GM18502 (cell line): ENCODE measurements at regions not wholly inside any gene's neighbourhood (a gene's known extent, or its start where the extent isn't known, plus 50 kb on each side); places are given as distances from the start of the nearest gene placed in this dataset.

Source experiments
- ATAC-seq: cut with Tn5 transposase; IDR thresholded peaks from one replicate; pipeline ENCODE4 v1.9.1; 2021; ENCODE audit warnings: mild to moderate bottlenecking; ENCODE audit not compliant: unreplicated experiment, poor library complexity

DNA sequence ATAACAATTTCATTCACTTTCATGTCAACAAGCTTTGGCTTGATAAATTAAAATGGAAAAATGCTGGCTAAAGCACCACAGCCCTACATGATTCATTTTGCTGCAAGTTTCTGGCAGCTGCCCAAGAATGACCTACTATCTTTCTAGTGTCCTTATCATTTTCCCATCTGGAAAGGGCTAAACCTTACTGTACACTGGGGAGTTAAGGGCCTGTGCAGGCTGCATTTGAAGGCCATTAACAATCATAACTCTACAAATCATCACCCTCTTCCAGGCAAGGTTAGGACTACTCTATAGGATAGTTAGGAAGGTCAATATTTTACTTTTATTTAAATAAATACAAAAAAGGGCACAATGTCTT is 579.7 kb upstream of the ZNF608 start:
- ATAC-seq, result no peak

DNA sequence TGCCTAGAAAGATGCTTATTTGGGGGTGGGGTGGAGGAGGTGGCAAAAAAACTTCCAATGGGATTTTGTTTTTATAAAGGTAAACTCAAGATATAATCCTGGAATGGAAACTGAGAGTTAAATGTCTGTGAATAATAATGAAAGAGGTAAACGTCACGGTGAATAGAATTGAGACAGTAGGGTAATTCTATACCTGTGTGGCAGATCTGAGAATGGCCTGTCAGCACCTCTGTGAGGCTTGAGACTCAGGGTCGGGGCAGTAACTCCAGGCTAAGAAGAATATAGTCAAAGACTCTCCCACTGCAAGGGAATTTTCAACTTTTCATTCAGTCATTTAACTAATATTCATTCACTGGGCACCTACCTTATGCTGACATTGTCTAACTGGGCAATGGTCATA is 581.2 kb upstream of the ZNF608 start:
- no peak for ATAC-seq

DNA sequence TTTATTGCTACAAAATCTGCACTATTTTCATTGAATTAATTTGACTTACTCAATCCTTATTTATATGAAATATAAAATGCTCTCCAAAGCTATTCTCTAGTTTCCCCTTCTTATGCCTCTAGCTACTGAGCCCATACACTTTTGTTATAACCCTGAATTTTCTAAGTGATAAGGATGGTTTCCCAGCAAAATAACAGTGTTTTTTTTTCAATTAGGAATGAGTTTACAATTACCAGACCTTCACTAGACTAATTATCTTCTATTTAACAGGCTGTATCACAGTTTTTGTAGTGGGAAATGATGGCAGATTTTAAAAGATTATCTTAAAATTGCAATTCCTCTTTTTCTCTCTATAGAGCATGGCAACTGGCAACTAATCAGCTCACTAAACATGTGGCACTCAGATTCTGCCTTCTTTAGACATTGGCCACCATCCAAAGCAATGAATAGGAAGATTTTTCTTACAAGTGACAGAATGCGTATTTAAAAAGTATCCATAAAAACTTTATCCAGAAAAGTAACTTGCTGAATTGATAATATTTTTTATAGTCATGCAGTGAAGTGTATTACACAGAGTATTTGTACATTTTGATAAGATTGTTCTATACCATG is 585.7 kb upstream of the ZNF608 start:
- ATAC-seq, result no peak

DNA sequence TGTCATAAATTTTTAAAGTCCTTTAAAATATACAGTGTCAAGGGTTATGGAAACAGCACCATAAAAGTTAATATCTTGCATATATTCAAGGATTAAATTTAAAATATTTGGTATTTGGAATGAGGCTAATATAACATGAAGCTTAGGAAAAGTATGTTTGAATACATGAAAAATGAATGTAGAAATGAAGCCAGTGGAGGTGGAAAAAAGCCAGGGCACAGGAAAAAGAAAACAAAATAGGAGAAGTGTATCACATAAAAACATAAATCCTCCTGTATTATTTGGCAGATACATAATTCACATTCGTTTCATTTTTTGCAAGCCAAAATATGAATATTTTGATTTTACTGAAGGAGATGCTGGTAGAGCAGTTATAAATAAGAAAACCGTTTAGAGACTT is 587.0 kb upstream of the ZNF608 start:
- no peak for ATAC-seq

DNA sequence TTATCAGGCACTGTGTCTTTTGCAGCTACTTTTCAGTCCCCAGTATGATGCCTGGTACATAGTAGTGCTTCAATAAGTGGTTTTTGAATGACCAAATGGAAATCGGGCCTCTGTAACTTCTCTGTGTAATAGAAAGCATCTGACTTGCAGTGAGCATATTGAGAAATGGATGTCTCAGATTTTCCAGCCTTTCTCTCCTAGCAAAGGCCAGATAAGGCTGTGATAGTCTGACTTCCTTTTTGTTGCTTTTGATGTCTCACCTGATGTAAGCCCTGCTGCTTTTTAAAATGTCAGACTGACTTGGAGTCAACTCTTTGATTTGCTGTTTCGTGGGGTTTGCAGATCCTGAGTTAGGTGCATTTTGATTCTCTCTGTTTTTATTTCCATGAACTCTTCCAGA is 590.0 kb upstream of the ZNF608 start:
- no peak for ATAC-seq

- ATAC-seq, result no peak
Observed at GRCh38 chr5:125337294-125337693, 590.9 kb upstream of the ZNF608 start.

GRCh38 chr5:125338440-125339174 is 592.2 kb upstream of the ZNF608 start:
- ATAC-seq, result no peak

GRCh38 chr5:125341436-125341835 is 595.0 kb upstream of the ZNF608 start:
- ATAC-seq, result no peak

DNA sequence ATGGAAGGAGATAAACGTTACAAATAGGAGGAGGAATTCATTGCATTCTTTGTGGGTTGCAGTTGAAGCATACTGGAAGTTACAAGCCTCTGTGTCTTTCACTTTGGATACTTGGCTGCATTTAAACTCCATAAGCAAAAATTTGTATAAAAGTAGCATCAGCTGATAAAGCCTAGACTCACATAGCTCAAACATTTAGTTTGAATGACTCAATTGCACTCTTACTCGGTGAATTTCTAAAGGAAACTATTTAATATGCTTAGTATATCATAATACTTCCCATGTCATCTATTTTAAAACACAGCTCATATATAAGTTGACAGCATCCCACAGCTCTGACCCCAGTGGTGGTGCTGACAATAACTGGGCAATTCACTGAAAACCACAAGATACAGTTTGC is 596.6 kb upstream of the ZNF608 start:
- no peak for ATAC-seq

DNA sequence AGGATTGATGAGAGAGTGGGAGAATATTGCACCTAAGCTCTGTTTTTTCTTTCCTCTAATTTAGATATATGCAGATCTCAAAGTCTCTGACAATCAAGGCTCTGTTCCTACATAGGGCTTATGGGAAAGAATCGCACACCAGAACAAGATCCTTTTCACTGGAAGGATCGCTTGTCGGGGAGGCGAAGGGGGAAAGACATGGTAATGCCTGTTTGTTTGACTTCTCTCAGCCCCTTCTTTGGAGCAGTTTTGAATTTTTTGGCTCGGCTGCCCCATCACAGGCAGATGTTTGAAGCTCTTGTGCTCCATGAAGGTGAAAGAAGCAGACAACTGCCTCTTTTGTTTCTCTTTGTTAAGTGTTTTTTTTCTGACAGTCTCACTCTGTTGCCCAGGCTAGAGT is 599.9 kb upstream of the ZNF608 start:
- ATAC-seq, result no peak

DNA sequence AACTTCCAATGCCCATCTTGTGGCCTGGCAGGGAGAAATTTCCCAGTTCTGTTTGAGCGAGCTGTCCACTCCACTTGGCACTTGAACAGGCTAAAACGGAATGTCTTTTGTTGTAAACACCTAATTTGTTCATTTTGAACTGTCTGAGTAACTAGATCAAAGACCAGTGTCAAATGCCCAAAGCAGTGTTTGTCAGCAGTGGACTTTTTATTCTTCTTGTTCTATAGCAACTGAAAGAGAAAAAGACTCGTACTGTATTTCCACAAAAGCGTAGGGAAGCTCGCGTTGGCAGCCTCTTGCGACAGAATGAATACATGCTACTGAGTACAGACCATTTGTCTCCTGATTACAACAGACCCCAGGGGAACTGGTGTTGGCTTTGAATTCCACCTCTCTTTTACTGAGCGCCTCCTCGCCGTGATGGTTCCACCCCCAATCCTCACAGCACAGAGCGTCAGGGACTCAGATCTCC is 601.8 kb upstream of the ZNF608 start:
- no peak for ATAC-seq

DNA sequence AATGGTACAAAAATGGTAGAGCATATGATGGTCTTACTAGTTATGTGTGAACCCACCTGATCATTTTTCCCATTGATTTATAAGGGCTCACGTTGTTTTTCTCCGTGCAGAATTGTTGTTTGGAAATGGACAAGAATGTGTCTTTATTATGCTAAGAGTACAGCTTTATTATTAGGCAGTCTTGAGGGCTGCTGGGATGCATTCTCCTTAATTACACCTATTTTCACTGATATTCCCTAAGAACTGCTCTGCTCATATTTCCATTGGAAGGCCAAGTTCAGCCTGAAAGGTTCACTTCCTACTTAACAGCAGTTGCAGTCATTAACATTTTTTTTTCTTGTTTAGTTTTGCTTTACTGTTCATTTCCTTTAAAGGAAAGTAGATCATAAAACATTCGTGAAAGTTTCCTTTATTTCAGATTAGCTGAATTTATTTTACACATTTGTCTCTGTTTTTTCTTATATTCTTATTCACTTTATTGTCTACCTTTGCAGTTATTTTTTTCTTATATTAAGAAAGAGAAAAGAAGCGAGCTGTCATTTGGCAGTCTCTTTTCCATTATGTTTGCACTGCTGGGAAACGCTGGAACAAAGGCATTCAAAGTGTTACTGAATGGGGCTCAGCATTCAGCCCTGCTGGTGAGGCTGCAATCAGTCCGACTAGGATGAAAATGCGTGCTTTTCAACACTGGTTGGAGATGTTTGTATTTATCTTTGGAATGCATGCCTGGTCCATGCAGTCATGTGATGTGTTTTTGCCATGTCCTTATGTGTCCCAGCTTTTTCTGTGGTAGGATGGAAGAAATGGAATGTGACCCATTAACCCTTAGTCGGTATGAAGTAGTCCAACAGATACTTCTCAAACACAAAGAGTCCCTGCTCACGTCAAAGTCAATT is 602.7 kb upstream of the ZNF608 start:
- ATAC-seq, result no peak

DNA sequence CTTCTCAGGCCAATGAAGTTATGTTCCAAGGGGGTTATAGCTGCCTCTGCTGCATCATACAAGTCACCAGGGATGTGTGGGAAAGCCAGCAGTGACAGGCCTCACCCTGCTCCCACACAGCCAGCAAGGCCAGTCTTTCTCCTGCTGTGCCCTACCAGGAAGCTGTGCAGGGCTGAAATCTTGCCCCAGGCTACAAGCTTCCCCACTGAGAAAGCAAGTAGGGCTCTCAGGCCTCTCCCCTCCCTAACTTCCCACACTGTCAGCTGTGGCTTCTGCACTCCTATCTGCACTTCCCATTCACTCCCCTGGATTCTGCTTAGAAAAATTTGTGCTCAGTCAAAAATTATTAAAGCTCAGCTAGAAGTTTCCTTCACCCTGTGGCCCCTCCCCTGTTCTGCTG is 611.2 kb upstream of the ZNF608 start:
- no peak for ATAC-seq

GRCh38 chr5:125365747-125366146 is 619.3 kb upstream of the ZNF608 start:
- ATAC-seq, result no peak

- ATAC-seq, result no peak
Observed at GRCh38 chr5:125367702-125368101, 621.3 kb upstream of the ZNF608 start.

DNA sequence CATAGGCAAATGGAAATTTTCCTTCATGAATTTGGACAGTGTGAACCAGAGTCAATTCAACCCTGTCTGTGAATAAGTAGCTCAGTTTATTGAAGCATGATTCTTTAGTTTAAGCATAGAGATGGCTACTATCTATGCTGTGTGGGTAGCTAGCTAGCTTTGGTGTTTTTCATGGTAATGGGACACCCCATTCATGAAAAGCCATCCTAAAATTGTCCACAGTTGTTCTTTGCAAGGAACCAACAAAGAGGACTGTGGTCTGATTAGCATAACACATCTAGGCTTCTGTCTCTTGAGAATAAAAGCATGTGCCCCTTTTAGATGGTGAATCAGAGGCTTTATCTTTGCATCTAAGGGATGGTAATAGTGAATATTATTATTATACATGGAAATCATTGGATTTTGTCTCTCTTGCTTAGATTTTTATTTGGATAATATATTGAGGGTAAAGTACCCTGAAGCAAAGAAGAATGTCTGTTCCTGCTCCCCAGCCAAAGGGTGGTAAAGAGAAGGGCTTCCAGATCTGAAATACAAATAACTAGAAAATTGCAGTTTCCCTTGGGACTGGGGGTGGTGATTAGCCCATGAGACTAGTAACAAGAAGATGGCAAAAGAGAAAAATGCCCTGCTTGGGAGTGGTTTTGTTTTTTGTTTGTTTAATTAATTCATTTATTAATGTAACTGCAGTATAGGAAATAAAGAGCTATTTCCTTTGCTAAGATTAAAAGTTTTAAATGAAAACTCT is 624.2 kb upstream of the ZNF608 start:
- ATAC-seq, result no peak

DNA sequence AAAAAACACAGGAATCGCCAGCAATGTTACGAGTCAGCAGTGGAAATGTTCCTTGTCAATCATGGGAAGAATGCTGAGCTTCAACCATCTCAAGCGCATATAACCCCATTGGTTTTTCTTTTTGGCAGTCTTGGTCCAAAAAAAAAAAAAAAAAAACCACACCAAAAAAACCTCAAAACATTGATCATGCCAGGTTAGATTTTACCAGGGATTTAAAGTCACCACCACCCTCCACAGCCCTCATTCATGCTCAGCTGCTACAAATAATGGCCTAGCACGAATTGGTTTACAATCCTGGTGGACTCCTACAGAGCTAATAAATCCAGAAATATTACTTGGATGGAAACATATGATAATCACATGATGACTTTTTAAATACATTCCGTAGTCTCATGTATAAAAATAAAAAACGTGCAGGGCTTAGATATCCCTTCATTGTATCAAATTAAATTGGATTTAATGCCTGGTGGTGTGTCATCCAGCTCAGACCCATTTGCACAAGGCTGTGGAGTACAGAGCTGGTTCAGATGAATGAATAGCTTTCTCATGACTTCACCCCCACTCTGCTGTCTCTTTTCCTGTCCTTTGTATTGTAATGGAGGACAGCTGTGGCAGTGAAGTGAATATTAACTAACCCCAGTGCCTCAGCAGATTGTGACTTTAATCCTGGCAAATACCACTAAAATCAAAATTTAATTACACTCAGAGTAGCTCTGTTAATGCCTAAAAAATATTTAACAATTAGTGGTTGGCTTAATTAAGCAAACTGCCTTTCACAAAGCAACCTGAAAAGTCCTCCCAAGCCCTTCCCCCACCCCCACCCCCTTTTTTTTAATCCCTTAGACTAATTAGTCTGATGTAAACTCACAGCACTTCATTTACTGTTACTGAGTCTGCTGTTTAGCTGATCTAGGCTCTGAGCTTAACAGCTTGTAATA is 626.5 kb upstream of the ZNF608 start:
- ATAC-seq, result no peak

- ATAC-seq, result peak; percentile 62
Observed at GRCh38 chr5:125375143-125375542, 628.7 kb upstream of the ZNF608 start.

- no peak for ATAC-seq
Observed at GRCh38 chr5:125376059-125376641, 629.7 kb upstream of the ZNF608 start.
